ENCODE measurements at regions not wholly inside any gene's neighbourhood (a gene's known extent, or its start where the extent isn't known, plus 50 kb on each side); places are given as distances from the start of the nearest gene placed in this dataset.

- CTCF ChIA-PET = interaction anchor here (1.1 kb wide), 2 partner anchors 9 to 35 kb away, joined by 3 to 6 read pairs; no protein-coding TSS in a partner anchor
- Histone ChIP-seq H3K9me3 (ENCODE audit: control insufficient read depth, insufficient read depth, low read length) (no peaks in the 10 kb centered on the region), H3K4me3 (ENCODE audit: low read depth, low read length) (no peak overlapping the region), H3K27ac (ENCODE audit: low read depth, low read length) (no peak overlapping the region), H3K27me3 (ENCODE audit: control insufficient read depth, insufficient read depth, low read length) (no peaks in the 10 kb centered on the region)
- POLR2A ChIA-PET = no interaction called here
- DNase-seq (ENCODE audit: low read depth, low spot score) = no peak
- no peak for TF ChIP-seq CTCF (IDR thresholded peaks at IDR 0.05; ENCODE audit: low read depth, low read length)
These were observed 706.2 kb upstream of the CBLB start for GRCh38 chr3:106575029-106575428.

- no peak for TF ChIP-seq CTCF (IDR thresholded peaks at IDR 0.05; ENCODE audit: low read depth, low read length)
- no peak for DNase-seq (ENCODE audit: low read depth, low spot score)
- Histone ChIP-seq H3K27ac (ENCODE audit: low read depth, low read length) (no peak overlapping the region), H3K27me3 (ENCODE audit: control insufficient read depth, insufficient read depth, low read length) (no peaks in the 10 kb centered on the region), H3K9me3 (ENCODE audit: control insufficient read depth, insufficient read depth, low read length) (no peaks in the 10 kb centered on the region), H3K4me3 (ENCODE audit: low read depth, low read length) (no peak overlapping the region)
- CTCF ChIA-PET = no interaction called here
- POLR2A ChIA-PET = no interaction called here
These were observed 708.4 kb upstream of the CBLB start for GRCh38 chr3:106577241-106577640.

GRCh38 chr3:106578911-106579310, 710.1 kb upstream of the CBLB start:
- DNase-seq (ENCODE audit: low read depth, low spot score) = no peak
- Histone ChIP-seq H3K27me3 (ENCODE audit: control insufficient read depth, insufficient read depth, low read length) (no peaks in the 10 kb centered on the region), H3K27ac (ENCODE audit: low read depth, low read length) (no peak overlapping the region), H3K4me3 (ENCODE audit: low read depth, low read length) (no peak overlapping the region), H3K9me3 (ENCODE audit: control insufficient read depth, insufficient read depth, low read length) (no peaks in the 10 kb centered on the region)
- CTCF ChIA-PET = no interaction called here
- POLR2A ChIA-PET = no interaction called here
- TF ChIP-seq CTCF (IDR thresholded peaks at IDR 0.05; ENCODE audit: low read depth, low read length) = no peak

GRCh38 chr3:106582151-106582550, 713.3 kb upstream of the CBLB start:
- TF ChIP-seq CTCF (IDR thresholded peaks at IDR 0.05; ENCODE audit: low read depth, low read length) = no peak
- Histone ChIP-seq H3K27me3 (ENCODE audit: control insufficient read depth, insufficient read depth, low read length) (no peaks in the 10 kb centered on the region), H3K4me3 (ENCODE audit: low read depth, low read length) (no peak overlapping the region), H3K27ac (ENCODE audit: low read depth, low read length) (no peak overlapping the region), H3K9me3 (ENCODE audit: control insufficient read depth, insufficient read depth, low read length) (no peaks in the 10 kb centered on the region)
- DNase-seq (ENCODE audit: low read depth, low spot score) = no peak
- POLR2A ChIA-PET = no interaction called here
- CTCF ChIA-PET = interaction anchor here (1.0 kb wide), 2 partner anchors 482 to 537 kb away, joined by 3 to 4 read pairs; no protein-coding TSS in a partner anchor

- CTCF ChIA-PET = no interaction called here
- no peaks in the 10 kb centered on the region for H3K9me3 ChIP-seq (ENCODE audit: control insufficient read depth, insufficient read depth, low read length)
- TF ChIP-seq CTCF (IDR thresholded peaks at IDR 0.05; ENCODE audit: low read depth, low read length) = no peak
These were observed 718.7 kb upstream of the CBLB start for GRCh38 chr3:106587551-106587950.

More at GRCh38 chr3:106587551-106587950, 718.7 kb upstream of the CBLB start:
- POLR2A ChIA-PET = no interaction called here
- no peak overlapping the region for H3K27ac ChIP-seq (ENCODE audit: low read depth, low read length)
- no peaks in the 10 kb centered on the region for H3K27me3 ChIP-seq (ENCODE audit: control insufficient read depth, insufficient read depth, low read length)
- DNase-seq (ENCODE audit: low read depth, low spot score) = no peak
- no peak overlapping the region for H3K4me3 ChIP-seq (ENCODE audit: low read depth, low read length)
